ENCODE measurements at regions not wholly inside any gene's neighbourhood (a gene's known extent, or its start where the extent isn't known, plus 50 kb on each side); places are given as distances from the start of the nearest gene placed in this dataset.

GRCh38 chr3:144801890-144802289 lies 830.3 kb downstream of the DIPK2A start:
- no peak for TF ChIP-seq CTCF (IDR thresholded peaks at IDR 0.05)
- no peak for TF ChIP-seq POLR2AphosphoS5 (IDR thresholded peaks at IDR 0.05)
- no peak for TF ChIP-seq POLR2A (IDR thresholded peaks at IDR 0.05)
